ENCODE measurements at regions not wholly inside any gene's neighbourhood (a gene's known extent, or its start where the extent isn't known, plus 50 kb on each side); places are given as distances from the start of the nearest gene placed in this dataset.
"Not testable (repeated sequence)": the region's sequence is repeated elsewhere in the genome, so short reads cannot be mapped to it uniquely, and the experiment has no call there.

GRCh38 chr5:53160895-53161294 is 51.3 kb upstream of the MOCS2 start:
- DNase-seq = no peak

- no peak for DNase-seq
Observed at GRCh38 chr5:53161876-53162275, 52.3 kb upstream of the MOCS2 start.

DNA sequence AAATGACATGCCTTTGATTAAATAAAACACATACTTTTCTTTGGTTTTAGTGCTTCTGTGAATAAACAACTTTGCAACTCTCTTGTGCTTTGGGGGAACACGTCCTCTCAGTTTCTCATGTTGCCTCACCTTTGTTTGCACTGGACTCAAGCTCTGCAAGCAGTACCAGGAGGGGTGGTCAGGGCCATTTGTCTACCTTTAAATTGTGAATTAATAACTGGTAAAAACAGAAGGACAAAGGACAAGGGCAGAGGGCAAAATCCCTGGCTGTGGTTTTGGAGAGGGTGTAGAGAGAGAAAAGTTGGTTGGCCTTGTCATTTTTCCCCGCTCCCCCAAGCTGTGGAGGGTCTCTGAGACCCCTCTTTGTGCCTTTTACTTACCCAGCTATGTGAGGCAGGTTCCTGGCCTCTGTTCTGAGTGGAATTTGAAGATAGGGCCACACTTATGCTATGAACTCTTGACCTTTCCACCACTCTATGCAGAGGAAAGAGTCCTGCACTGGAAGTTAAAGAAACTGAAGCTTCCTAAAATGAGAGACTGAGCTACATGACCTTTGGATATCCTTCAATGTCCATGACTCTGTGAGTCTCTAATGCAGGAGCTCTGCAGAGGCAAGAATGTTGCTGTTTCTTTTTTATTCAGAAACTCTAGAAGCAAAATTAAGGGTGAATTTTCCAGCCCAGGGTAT is 55.1 kb upstream of the MOCS2 start:
- DNase-seq = no peak

GRCh38 chr5:53165431-53166182 is 56.0 kb upstream of the MOCS2 start:
- no peak for DNase-seq

- DNase-seq = no peak
Observed at GRCh38 chr5:53166183-53166495, 56.6 kb upstream of the MOCS2 start.

GRCh38 chr5:53167836-53168235 is 58.3 kb upstream of the MOCS2 start:
- DNase-seq = no peak

DNA sequence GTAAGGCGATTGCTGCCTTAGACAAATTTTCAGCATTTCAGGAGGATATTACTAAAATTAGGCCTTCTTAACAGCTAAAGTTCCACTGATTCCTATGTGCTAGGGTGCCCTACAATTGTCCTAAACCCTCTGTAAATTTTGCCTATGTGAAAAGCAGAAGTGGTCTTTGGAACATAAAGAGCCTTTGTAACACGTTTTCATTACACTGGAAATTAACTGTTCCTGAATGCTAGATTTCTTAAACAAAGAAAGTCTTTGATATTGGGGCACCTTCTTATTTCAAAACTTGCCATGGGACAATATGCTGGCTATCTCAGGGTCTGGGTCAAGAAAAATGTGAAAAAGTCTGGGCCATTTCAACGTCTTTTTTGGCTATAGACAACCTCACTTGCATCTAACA is 60.4 kb upstream of the MOCS2 start:
- DNase-seq = no peak

- peak; percentile 15 for DNase-seq
Observed at GRCh38 chr5:53170746-53171349, 61.3 kb upstream of the MOCS2 start.

GRCh38 chr5:53172073-53172472 is 62.5 kb upstream of the MOCS2 start:
- DNase-seq = not testable (repeated sequence)

DNA sequence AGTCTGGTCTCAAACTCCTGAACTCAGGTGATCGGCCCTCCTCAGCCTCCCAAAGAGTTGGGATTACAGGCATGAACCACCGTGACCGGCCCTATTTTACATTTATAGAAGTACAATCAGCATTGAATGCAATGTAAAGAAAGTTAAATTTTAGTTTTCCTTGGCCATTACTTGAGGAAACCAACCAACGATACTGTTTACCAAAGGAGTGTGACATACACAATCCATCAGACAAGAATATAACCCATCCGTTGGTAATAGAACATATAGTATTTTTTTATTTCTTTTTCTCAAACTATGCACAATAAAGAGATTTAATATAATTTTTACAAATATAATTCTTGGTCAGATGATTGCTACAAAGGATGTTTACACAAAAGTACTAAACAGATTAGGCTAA is 63.1 kb upstream of the MOCS2 start:
- DNase-seq = no peak

DNA sequence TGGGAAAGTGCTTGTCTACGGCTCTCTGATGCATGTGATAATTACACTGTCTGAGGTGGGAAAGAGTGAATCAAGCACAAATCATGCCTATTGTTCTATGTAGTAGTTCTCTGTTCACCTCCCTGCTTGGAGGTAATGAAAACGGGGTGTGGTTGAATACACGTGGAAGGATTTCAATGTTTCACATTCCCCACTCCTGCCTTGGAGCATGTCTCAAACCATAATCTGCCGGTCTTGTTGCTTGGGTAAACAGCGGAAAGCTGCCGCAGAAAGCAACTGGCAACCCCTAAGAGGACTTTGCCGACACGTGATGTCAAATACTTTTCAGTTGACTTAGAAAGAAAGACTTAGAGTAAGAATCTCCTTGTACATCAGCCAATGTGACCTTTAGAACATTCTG is 63.5 kb upstream of the MOCS2 start:
- no peak for DNase-seq

- no peak for DNase-seq
Observed at GRCh38 chr5:53178830-53179229, 69.3 kb upstream of the MOCS2 start.

DNA sequence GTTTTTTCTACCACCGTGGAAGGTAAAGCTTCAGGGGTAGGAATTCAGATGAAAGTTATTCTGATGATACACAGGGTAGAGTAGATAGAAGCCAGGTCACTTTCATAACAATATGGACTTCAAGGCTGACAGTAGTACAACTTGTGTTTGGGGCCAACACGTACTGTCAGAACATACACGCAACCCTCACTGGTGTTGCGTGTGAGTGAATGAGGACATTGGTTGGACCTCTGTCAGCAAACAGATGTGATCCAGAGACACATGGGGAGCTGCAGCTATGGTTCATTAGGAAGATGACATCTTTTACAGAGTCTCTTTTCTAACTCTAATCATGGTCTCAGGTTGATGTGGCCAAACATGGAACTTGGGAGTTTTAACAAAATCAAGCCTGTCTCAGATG is 70.1 kb upstream of the MOCS2 start:
- DNase-seq = no peak

GRCh38 chr5:53180538-53180937 is 71.0 kb upstream of the MOCS2 start:
- DNase-seq = no peak

DNA sequence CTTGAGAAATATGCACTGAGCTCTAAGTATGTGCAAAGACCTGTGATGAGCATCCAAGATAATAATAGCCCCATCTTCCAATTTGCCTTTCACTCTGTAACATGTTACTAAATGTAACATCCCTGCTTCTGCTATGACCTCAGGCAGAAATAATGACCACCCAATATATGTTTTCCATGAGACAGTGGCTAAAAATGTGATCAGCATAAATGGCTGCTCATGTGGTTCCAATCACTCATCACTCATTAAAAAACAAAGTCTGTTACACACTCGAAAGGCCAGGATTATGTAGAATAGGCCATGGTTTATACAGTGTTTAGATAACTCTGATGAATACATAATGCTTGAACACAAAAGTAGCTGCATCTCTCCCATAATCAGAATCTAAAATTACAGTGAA is 71.4 kb upstream of the MOCS2 start:
- DNase-seq = no peak

- no peak for DNase-seq
Observed at GRCh38 chr5:53183880-53184279, 74.3 kb upstream of the MOCS2 start.

- DNase-seq = no peak
Observed at GRCh38 chr5:53191548-53192165, 82.1 kb upstream of the MOCS2 start.

GRCh38 chr5:53194086-53194485 is 84.5 kb upstream of the MOCS2 start:
- DNase-seq = no peak

DNA sequence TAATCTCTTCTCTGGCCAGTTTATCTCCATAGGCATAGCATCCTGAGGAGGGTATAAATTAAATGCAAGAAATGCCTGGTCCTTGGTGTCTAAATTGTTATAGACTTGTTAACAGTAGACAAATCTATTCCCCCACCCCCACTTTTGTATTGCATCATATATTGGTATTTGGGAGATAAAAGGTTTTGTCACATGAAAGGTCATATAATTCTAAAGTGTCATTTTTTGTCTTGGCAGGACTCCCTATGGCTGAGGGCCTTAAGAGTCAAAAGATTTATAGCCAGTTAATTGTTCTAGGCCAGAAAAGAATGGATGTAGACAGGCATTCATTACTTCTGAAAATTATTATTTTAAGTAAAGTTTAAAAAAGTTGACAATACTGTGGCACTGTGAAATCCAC is 90.3 kb upstream of the MOCS2 start:
- DNase-seq = no peak

DNA sequence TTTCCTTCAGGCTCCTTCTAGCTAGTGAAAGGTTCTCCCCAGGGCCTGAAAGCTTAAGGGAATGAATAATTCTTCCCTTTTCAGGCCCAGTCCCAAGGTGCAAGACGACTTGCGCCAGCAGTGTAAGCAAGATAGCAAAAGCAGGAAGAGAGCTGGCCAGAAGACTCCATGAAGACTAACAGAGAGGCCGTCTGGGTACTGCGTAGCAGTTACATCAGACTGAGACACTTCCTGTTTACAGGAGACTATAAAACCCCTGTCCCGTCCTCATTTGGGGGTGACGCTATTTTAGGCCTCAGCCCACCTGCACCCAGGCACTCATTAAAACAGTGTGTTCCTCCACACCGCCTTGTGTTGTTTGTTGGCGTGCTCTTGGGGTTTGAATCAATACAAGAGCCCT is 90.7 kb upstream of the MOCS2 start:
- no peak for DNase-seq

DNA sequence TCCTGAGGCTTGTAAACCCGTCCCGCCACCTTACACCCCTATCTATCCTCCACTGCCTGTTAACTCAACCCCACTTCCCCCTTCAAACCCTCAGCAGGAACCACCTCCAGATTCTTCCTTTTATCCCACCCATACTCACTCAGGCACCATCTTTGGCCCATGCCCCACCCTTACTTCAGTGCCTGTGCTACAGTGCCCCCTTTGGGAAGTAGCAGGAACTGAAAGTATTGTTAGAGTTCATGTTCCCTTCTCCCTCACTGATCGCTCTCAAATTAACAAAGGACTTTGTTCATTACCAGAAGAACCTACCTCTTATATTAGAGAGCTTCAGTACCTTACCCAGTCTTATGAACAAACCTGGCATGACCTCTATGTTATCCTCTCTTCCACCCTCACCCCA is 92.2 kb upstream of the MOCS2 start:
- no peak for DNase-seq

DNA sequence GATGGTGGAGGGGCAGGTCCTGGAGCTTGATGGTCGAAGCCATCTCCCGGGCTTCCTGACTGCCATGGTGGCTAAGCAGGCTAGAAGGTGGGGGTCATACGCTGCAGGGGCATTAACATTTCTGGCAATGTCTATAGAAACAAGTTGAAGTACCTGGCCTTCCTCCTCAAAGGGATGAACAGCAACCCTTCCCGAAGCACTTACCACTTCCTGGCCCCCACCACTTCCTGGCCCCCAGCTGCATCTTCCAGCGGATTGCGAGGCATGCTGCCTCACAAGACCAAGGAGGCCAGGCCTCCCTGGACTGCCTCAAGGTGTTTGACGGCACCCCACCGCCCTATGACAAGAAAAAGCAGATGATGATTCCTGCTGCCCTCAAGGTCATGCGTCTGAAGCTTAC is 97.0 kb upstream of the MOCS2 start:
- DNase-seq = no peak

- DNase-seq = no peak
Observed at GRCh38 chr5:53211799-53212198, 102.2 kb upstream of the MOCS2 start.

GRCh38 chr5:53219174-53219573 is 109.6 kb upstream of the MOCS2 start:
- no peak for DNase-seq

All from CD4-positive, alpha-beta T cell treated with Interleukin-10 for 1 hour (primary cell).